ENCODE measurements at regions not wholly inside any gene's neighbourhood (a gene's known extent, or its start where the extent isn't known, plus 50 kb on each side); places are given as distances from the start of the nearest gene placed in this dataset.

GRCh38 chr1:193372553-193372952 is 186.1 kb upstream of the B3GALT2 start:
- no peak for TF ChIP-seq CTCF (IDR thresholded peaks at IDR 0.05)
- H3K27me3 ChIP-seq = no peaks in the 10 kb centered on the region
- H3K9me3 ChIP-seq = no peaks in the 10 kb centered on the region
- ATAC-seq (no peak), DNase-seq (no peak)
- H3K4me3 ChIP-seq = no peak overlapping the region
- intact Hi-C loops (cut with DNase I) = no loop called here
- H3K36me3 ChIP-seq = no peaks in the 10 kb centered on the region
- H3K27ac ChIP-seq = no peak overlapping the region
- no peaks in the 10 kb centered on the region for H3K4me1 ChIP-seq

- no peaks in the 10 kb centered on the region for H3K4me1 ChIP-seq
- no peak for DNase-seq
- TF ChIP-seq CTCF (IDR thresholded peaks at IDR 0.05) = no peak
- no peak overlapping the region for H3K4me3 ChIP-seq
- H3K27ac ChIP-seq = no peak overlapping the region
- no peaks in the 10 kb centered on the region for H3K36me3 ChIP-seq
- H3K9me3 ChIP-seq = no peaks in the 10 kb centered on the region
- intact Hi-C loops (cut with DNase I) = no loop called here
- no peak for ATAC-seq
- H3K27me3 ChIP-seq = no peaks in the 10 kb centered on the region
These were observed 181.9 kb upstream of the B3GALT2 start for GRCh38 chr1:193368302-193368701.

GRCh38 chr1:193367863-193368262 is 181.4 kb upstream of the B3GALT2 start:
- H3K36me3 ChIP-seq = no peaks in the 10 kb centered on the region
- no peak for TF ChIP-seq CTCF (IDR thresholded peaks at IDR 0.05)
- DNase-seq = no peak
- no peaks in the 10 kb centered on the region for H3K27me3 ChIP-seq
- no peaks in the 10 kb centered on the region for H3K4me1 ChIP-seq
- no peaks in the 10 kb centered on the region for H3K9me3 ChIP-seq
- no peak for ATAC-seq
- no peak overlapping the region for H3K27ac ChIP-seq
- H3K4me3 ChIP-seq = no peak overlapping the region
- intact Hi-C loops (cut with DNase I) = no loop called here

DNA sequence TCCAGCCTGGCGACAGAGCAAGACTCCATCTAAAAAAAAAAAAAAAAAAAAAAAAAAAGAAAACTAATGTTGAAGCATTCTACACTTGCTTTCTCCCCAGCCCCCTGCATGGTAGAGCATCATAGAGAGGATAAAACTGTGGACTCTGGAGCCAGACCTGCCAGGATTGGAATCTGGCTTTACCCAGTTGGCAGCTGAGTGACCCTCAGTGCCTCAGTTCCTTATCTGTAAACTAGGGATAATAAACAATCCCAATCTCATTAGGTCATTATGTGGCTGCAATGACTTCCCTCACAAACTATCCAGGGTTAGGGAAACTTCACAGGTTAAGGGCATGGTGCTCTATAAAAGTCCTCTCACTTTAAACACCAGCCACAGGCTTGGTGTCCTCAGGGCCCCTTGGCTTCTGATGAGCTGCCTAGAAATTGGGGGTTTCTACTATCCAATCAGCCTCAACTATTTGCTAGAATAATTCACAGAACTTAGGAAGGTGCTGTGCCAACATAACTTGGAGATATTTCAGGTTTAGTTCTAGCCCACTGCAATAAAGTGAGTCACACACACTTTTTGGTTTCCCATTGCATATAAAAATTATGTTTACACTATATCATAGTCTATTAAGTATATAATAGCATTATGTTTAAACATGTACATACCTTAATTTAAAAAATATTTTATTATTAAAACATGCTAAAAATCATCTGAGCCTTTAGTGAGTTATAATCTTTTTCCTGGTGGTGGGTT is 180.5 kb upstream of the B3GALT2 start:
- no peaks in the 10 kb centered on the region for H3K9me3 ChIP-seq
- no peaks in the 10 kb centered on the region for H3K4me1 ChIP-seq
- no peak for DNase-seq
- H3K27ac ChIP-seq = no peak overlapping the region
- H3K27me3 ChIP-seq = no peaks in the 10 kb centered on the region
- intact Hi-C loops (cut with DNase I) = no loop called here
- no peak overlapping the region for H3K4me3 ChIP-seq
- H3K36me3 ChIP-seq = no peaks in the 10 kb centered on the region
- no peak for TF ChIP-seq CTCF (IDR thresholded peaks at IDR 0.05)
- ATAC-seq = no peak

DNA sequence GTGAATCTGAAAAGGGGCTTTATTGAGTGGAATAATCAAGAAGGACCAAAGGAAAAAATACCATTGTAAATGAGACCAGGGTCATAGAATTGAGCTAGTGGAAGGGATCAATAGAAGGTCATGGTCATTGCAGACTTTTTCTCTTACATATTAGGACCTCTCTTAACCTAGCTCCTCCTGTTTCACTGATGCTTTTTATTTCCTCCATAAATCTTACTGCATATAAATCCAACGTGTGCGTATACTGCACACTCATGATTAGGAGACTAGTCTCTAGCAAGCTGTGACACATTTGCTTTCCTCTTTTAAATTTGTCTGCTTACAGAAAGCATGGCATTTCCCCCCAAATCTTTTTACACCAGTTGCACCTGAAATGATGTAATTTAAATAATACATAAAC is 179.6 kb upstream of the B3GALT2 start:
- intact Hi-C loops (cut with DNase I) = no loop called here
- no peaks in the 10 kb centered on the region for H3K27me3 ChIP-seq
- H3K27ac ChIP-seq = no peak overlapping the region
- no peak for TF ChIP-seq CTCF (IDR thresholded peaks at IDR 0.05)
- H3K4me1 ChIP-seq = no peaks in the 10 kb centered on the region
- H3K36me3 ChIP-seq = no peaks in the 10 kb centered on the region
- no peak overlapping the region for H3K4me3 ChIP-seq
- no peaks in the 10 kb centered on the region for H3K9me3 ChIP-seq
- ATAC-seq (no peak), DNase-seq (no peak)

Measured in left lung (tissue), 4 donors.